ENCODE measurements at regions not wholly inside any gene's neighbourhood (a gene's known extent, or its start where the extent isn't known, plus 50 kb on each side); places are given as distances from the start of the nearest gene placed in this dataset.

DNA sequence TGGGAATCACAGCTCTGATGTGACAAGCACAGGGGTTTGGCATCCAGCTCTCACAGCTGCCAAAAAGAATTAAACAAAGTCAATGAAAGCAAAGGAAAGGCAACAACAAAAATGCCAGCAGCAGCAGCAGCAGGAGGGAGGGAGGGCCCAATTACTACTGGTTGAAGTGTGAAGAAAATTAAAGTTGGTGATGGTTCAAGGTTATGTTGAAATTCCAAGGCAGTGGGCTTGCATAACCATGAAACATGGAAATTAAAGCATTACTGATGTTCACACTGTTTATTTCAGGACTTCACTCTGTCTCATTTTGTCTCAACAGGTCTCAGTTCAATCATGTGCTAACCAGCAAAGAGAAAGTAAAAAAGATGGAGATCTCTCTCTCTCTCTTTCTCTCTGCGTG lies 220.3 kb upstream of the LYPLAL1 start:
- no peak for DNase-seq

GRCh38 chr1:218957971-218958370 lies 215.7 kb upstream of the LYPLAL1 start:
- DNase-seq: no peak

DNA sequence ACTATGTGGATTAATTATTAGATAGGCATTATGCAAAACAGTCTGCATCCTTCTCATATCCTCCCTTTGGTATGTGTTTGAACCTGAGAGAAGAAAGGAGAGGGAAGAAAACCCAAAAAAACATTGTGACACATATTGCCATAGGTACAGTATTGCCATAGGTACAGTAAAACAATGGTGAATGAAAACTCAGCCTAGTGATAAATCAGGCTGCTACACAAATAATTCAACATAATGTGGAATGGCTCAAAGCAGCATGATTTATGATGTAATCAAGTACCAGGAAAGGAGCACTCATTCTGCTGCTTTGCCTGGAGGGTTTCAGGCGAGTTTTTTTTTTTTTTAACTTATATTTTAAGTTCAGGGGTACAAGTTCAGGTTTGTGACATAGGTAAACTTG lies 213.9 kb upstream of the LYPLAL1 start:
- no peak for DNase-seq

DNA sequence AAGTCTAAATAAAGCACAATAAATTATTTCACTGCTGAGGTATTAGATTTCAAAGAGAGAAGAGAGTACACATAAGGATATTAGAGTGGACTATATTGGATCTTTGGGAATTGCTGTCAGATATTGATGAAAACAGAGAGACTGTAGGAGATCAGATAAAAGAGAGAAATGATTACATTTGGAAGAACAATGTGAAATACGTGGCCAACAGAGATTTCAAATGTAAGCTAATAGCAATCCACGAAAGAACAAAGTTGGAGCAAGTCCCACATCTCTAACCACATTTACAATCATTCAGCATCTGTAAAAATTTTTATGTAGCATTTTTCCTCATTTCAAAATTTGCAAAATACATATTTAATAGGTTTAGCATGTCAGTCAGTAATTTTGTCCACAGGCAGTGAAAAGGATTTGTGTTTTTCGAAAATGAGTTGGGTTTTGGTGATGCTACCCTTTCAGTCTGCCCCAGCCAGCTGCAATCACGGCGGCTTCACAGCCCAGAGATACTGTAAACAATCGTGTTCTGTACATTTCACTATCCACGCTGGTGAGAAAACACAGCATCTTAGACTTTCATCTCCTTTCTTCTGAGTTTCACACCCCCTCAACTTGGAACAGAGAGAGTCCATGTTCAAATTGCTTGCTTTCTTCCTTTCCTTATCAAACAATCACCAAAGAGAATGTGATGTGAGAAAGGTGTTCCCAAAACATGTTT lies 209.1 kb upstream of the LYPLAL1 start:
- DNase-seq: no peak

DNA sequence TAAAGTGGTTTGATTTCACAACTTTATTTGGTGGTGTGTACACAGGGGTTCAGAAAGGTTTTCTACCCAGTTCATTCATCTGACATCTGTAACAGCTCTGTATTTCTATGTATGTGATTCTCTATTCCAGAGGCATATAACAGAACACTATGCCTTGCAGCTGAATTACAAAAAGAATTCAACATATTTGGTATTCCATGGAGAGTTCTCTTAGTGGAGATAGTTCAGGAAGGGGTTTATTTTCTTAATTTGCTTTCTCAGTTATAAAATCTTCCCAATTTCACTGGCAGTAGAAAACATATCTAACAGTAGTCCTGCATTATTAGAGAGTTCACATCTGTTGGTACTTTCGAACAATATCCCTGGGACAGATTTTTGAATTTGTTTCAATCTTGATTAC lies 207.9 kb upstream of the LYPLAL1 start:
- DNase-seq: no peak

- no peak for DNase-seq
Observed at GRCh38 chr1:218967254-218967653, 206.4 kb upstream of the LYPLAL1 start.

DNA sequence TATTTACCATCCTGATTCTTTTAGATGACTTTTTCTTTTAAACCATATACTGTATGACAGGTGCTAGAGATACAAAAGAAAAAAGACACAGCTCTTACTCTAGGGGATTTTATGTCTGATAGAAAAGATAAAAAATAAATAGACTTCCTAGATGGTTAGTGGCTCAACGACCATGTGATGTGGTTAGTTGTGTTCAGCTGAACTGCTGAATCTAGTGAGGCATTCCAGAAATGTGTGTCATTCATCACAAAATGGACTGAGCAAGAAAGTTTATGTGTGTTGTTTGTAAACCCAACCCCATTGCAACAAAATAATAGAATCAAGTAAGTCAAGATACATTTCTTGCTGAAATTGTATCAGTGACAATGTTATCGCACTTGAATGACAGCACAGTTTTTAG lies 205.8 kb upstream of the LYPLAL1 start:
- DNase-seq: no peak

DNA sequence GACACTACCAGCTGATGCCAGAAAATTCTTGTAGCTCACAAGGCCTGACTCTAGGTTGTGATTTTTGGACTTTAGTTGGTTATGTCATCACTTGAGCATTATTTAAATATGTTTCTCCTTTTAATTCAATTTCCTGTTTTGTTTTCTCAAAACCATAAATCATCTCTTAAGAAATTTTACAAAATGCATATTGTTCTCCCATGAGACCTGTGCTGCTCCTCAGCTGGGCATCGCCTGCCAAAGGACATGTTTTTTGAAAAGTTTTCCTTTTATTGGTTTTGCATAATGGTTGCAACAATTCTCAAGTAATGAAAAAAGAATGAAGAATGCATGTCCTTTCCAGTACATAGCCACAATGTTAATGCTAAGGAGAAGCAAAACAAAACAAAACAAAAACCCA lies 204.7 kb upstream of the LYPLAL1 start:
- no peak for DNase-seq

- no peak for DNase-seq
Observed at GRCh38 chr1:218970397-218970990, 203.2 kb upstream of the LYPLAL1 start.

GRCh38 chr1:218971156-218971555 lies 202.5 kb upstream of the LYPLAL1 start:
- DNase-seq: no peak

GRCh38 chr1:218980881-218981280 lies 192.8 kb upstream of the LYPLAL1 start:
- no peak for DNase-seq

- no peak for DNase-seq
Observed at GRCh38 chr1:218982482-218982881, 191.2 kb upstream of the LYPLAL1 start.

DNA sequence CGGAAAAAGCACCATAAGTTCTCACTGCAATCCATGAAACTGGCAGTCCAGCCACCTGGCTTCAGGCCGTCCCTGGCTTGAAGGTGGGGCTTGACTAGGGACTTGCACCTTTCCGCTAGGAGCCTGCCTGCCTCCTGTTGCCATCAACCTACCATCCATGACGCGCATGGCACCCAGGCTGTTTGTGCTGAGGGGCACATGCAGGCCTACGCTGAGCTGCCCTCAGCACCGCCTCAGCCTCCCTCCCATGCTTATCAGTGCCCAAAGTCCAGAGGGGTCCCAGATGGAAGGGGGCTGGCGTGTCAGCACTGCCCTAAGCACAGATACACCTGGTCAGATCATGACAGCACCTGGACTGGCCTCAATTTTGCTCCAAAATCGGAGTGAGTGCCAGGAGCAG lies 190.2 kb upstream of the LYPLAL1 start:
- DNase-seq: no peak

- no peak for DNase-seq
Observed at GRCh38 chr1:218983848-218984247, 189.8 kb upstream of the LYPLAL1 start.

- DNase-seq: no peak
Observed at GRCh38 chr1:218985424-218985984, 188.2 kb upstream of the LYPLAL1 start.

GRCh38 chr1:218986816-218987215 lies 186.9 kb upstream of the LYPLAL1 start:
- no peak for DNase-seq

- no peak for DNase-seq
Observed at GRCh38 chr1:218990019-218990418, 183.7 kb upstream of the LYPLAL1 start.

- DNase-seq: no peak
Observed at GRCh38 chr1:218991089-218991488, 182.6 kb upstream of the LYPLAL1 start.

DNA sequence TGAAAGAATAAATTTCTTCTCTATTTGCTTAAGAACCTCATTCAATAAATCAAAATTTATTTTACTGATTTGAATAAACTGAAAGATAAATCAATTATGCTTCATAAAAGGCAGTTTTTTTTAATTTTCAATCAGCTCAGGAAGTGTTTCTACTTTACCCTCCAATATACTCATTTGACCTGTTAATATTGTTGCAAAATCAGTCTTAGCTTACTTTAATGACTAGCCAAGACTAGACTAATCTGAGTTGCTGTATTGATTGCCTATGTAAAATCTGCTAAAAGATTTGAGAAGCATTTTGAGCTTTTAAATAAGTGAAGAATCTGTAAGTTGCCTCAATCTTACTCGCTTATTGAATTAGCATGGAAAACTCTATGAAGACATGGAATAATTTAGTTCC lies 179.1 kb upstream of the LYPLAL1 start:
- no peak for DNase-seq

DNA sequence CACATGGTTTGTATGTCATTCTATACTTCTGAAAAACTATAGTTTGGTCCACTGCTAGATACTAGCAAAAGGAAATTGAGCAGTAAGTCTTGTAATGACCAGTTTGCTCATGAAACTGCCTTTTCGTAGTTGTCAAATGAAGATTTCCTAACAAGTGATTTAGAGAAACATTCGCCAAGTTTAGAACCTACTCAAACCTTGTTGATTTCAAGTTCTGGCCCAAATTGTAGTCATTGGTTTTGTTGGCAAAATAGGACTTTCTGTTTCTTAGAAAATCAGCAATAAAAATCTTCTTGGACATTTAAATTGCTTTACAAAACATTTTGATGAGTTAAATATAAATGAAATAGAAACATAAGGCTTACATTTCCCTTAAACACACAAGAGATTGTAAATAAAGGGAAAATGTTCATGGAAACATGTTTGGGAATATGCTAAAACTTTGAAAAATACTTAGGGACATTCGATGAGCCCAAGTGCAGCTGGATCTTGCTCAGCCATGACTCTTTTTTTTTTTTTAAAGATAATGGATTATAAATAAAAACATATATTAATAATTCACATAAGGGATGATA lies 178.5 kb upstream of the LYPLAL1 start:
- DNase-seq: no peak

DNA sequence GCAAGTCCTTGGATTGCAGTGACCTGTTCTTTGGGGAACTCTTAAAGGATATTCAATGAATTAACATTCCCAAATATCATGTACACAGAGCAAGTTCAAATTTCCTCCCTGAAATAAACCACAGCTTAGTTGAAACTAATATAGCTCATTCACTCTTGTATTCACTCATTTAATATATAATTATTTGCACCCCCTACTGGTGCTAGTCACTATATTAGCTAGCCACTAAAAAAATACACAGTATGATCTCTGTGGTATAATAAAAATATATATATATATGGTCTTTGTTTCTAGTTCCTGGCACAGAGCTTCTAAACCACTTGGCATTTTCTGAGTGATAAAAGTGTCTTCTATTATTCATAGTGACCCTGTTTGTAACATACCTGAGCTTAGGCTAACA lies 177.3 kb upstream of the LYPLAL1 start:
- DNase-seq: no peak

GRCh38 chr1:219000005-219000404 lies 173.7 kb upstream of the LYPLAL1 start:
- no peak for DNase-seq

GRCh38 chr1:219000631-219001030 lies 173.0 kb upstream of the LYPLAL1 start:
- no peak for DNase-seq

- DNase-seq: no peak
Observed at GRCh38 chr1:219010720-219011119, 163.0 kb upstream of the LYPLAL1 start.

All from NCI-H2227 treated with DMSO at 0.1 percent for 48 hours (cell line).